ENCODE measurements at regions not wholly inside any gene's neighbourhood (a gene's known extent, or its start where the extent isn't known, plus 50 kb on each side); places are given as distances from the start of the nearest gene placed in this dataset.
"Not testable (repeated sequence)": the region's sequence is repeated elsewhere in the genome, so short reads cannot be mapped to it uniquely, and the experiment has no call there.

- Histone ChIP-seq H3K4me3 (no peak overlapping the region), H3K27ac (no peak overlapping the region)
- no peak for TF ChIP-seq CTCF (IDR thresholded peaks at IDR 0.05)
- DNase-seq (ENCODE audit: low spot score) = no peak
These were observed 185.6 kb upstream of the ADRA1D start for GRCh38 chr20:4434681-4435080.

- TF ChIP-seq CTCF (IDR thresholded peaks at IDR 0.05) = no peak
- H3K27ac ChIP-seq = no peak overlapping the region
- no peak for DNase-seq (ENCODE audit: low spot score)
These were observed 182.4 kb upstream of the ADRA1D start for GRCh38 chr20:4431446-4431845.

GRCh38 chr20:4430826-4431225 is 181.7 kb upstream of the ADRA1D start:
- not testable (repeated sequence) for H3K27ac ChIP-seq; DNase-seq (ENCODE audit: low spot score); H3K4me3 ChIP-seq

More at GRCh38 chr20:4431446-4431845, 182.4 kb upstream of the ADRA1D start:
- no peak overlapping the region for H3K4me3 ChIP-seq

- no peak for TF ChIP-seq CTCF (IDR thresholded peaks at IDR 0.05)
- DNase-seq (ENCODE audit: low spot score) = no peak
- Histone ChIP-seq H3K4me3 (no peak overlapping the region), H3K27ac (no peak overlapping the region)
These were observed 179.0 kb upstream of the ADRA1D start for GRCh38 chr20:4427940-4428586.

- DNase-seq (ENCODE audit: low spot score) = no peak
- Histone ChIP-seq H3K27ac (no peak overlapping the region), H3K4me3 (no peak overlapping the region)
- no peak for TF ChIP-seq CTCF (IDR thresholded peaks at IDR 0.05)
These were observed 169.1 kb upstream of the ADRA1D start for GRCh38 chr20:4418141-4418540.

- no peak overlapping the region for H3K4me3 ChIP-seq
- DNase-seq (ENCODE audit: low spot score) = no peak
- no peak overlapping the region for H3K27ac ChIP-seq
- no peak for TF ChIP-seq CTCF (IDR thresholded peaks at IDR 0.05)
These were observed 166.2 kb upstream of the ADRA1D start for GRCh38 chr20:4415281-4415680.

GRCh38 chr20:4413314-4414049 is 164.4 kb upstream of the ADRA1D start:
- Histone ChIP-seq H3K4me3 (no peak overlapping the region), H3K27ac (no peak overlapping the region)
- TF ChIP-seq CTCF (IDR thresholded peaks at IDR 0.05) = no peak
- no peak for DNase-seq (ENCODE audit: low spot score)
